ENCODE measurements at regions not wholly inside any gene's neighbourhood (a gene's known extent, or its start where the extent isn't known, plus 50 kb on each side); places are given as distances from the start of the nearest gene placed in this dataset.

DNA sequence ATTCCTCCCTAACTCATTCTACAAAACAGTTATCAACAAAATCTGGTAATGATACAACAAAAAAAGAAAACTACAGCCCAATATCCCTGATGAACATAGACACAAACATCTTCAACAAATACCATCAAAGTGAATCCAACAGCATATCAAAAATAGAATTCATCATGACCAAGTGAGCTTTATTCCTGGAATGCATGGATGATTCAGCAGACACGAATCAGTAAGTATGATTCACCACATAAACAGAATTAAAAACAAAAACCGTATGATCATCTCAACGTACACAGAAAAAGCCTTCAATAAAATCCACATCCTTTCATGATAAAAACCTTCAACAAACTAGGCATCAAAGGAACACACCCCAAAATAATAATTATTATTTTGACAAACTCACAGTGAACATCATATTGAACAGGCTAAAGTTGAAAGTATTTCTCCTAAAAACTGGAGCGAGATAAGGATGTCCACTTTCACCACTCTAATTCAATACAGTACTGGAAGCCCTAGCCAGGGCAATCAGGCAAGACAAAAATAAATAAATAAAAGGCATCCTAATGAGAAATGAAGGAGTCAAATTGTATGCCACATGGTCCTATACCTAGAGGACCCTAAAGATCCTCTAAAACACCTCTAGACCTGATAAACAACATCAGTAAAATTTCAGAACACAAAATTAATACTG, 305.1 kb upstream of the RGMB start:
- H3K4me3 ChIP-seq (ENCODE audit: low read depth, low read length), result no peak overlapping the region
- DNase-seq (ENCODE audit: low read depth), result no peak
- TF ChIP-seq, protein P1, sequence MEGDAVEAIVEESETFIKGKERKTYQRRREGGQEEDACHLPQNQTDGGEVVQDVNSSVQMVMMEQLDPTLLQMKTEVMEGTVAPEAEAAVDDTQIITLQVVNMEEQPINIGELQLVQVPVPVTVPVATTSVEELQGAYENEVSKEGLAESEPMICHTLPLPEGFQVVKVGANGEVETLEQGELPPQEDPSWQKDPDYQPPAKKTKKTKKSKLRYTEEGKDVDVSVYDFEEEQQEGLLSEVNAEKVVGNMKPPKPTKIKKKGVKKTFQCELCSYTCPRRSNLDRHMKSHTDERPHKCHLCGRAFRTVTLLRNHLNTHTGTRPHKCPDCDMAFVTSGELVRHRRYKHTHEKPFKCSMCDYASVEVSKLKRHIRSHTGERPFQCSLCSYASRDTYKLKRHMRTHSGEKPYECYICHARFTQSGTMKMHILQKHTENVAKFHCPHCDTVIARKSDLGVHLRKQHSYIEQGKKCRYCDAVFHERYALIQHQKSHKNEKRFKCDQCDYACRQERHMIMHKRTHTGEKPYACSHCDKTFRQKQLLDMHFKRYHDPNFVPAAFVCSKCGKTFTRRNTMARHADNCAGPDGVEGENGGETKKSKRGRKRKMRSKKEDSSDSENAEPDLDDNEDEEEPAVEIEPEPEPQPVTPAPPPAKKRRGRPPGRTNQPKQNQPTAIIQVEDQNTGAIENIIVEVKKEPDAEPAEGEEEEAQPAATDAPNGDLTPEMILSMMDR (IDR thresholded peaks at IDR 0.05; ENCODE audit: control insufficient read depth, extremely low read depth, insufficient read depth), result no peak

GRCh38 chr5:98470747-98471146, 302.7 kb upstream of the RGMB start:
- H3K4me3 ChIP-seq (ENCODE audit: low read depth, low read length), result no peak overlapping the region
- no peak for DNase-seq (ENCODE audit: low read depth)
- TF ChIP-seq, protein P1 (IDR thresholded peaks at IDR 0.05; ENCODE audit: control insufficient read depth, extremely low read depth, insufficient read depth), result no peak

DNA sequence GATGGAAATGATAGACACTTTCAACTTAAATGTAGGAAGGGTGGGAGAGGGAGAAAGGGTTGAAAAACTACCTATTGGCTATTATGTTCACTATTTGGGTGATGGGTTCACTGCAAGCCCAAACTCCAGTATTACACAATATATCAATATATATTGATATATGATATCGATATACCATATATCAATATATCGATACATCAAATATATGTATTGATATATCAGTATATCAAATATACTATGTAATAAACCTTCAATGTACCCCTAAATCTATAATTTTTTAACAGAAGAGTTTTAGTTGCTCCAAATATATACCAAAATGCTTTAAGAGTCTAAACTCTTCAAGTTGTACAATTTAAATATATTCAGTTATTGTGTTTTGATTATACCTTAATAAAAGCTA, 302.0 kb upstream of the RGMB start:
- TF ChIP-seq, protein P1 (IDR thresholded peaks at IDR 0.05; ENCODE audit: control insufficient read depth, extremely low read depth, insufficient read depth), result no peak
- H3K4me3 ChIP-seq (ENCODE audit: low read depth, low read length), result no peak overlapping the region
- no peak for DNase-seq (ENCODE audit: low read depth)

- TF ChIP-seq, protein P1 (IDR thresholded peaks at IDR 0.05; ENCODE audit: control insufficient read depth, extremely low read depth, insufficient read depth), result no peak
- H3K4me3 ChIP-seq (ENCODE audit: low read depth, low read length), result no peak overlapping the region
- no peak for DNase-seq (ENCODE audit: low read depth)
These were observed 299.2 kb upstream of the RGMB start for GRCh38 chr5:98474216-98474615.

DNA sequence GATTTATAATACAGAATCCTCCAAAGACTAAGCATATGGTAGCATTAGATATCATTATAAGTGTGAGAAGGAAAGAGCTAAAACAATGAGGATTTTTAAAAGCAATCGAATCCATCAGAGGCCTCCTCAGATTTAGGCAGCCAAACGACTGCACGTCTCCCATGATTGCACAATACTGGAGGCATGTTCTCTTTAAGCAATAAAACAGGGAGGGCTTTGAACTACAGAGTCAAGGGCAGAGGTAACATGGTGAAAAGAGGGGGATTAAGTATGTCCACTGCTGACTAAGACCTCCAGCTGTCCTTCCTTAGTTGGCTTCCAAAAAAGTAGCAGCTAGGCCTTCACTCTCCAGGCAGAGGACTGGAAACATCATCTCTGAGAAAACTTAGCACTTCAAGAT, 298.7 kb upstream of the RGMB start:
- DNase-seq (ENCODE audit: low read depth), result no peak
- no peak overlapping the region for H3K4me3 ChIP-seq (ENCODE audit: low read depth, low read length)
- TF ChIP-seq, protein P1 (IDR thresholded peaks at IDR 0.05; ENCODE audit: control insufficient read depth, extremely low read depth, insufficient read depth), result no peak

- H3K4me3 ChIP-seq (ENCODE audit: low read depth, low read length), result no peak overlapping the region
- DNase-seq (ENCODE audit: low read depth), result no peak
- TF ChIP-seq, protein P1 (IDR thresholded peaks at IDR 0.05; ENCODE audit: control insufficient read depth, extremely low read depth, insufficient read depth), result no peak
These were observed 290.9 kb upstream of the RGMB start for GRCh38 chr5:98482321-98483300.

All from LNCaP clone FGC (cell line).